ENCODE measurements at regions not wholly inside any gene's neighbourhood (a gene's known extent, or its start where the extent isn't known, plus 50 kb on each side); places are given as distances from the start of the nearest gene placed in this dataset.
"Not testable (repeated sequence)": the region's sequence is repeated elsewhere in the genome, so short reads cannot be mapped to it uniquely, and the experiment has no call there.

GRCh38 chr3:147161833-147162232, 244.5 kb downstream of the ZIC4 start:
- Histone ChIP-seq H3K9me3 (no peaks in the 10 kb centered on the region), H3K4me1 (no peaks in the 10 kb centered on the region), H3K27ac (no peak overlapping the region), H3K27me3 (no peaks in the 10 kb centered on the region), H3K36me3 (no peaks in the 10 kb centered on the region), H3K4me3 (replicated peaks in 1 of 3) (no peak overlapping the region)
- intact Hi-C loops (cut with DNase I): no loop called here
- no peak for DNase-seq
- TF ChIP-seq CTCF (IDR thresholded peaks at IDR 0.05) (no peak), POLR2A (IDR thresholded peaks at IDR 0.05) (no peak)
- 81 to 85% methylated on average over 3 of the region's 3 CpGs for WGBS, 2 donors

- Histone ChIP-seq H3K9me3 (no peaks in the 10 kb centered on the region), H3K36me3 (no peaks in the 10 kb centered on the region), H3K27me3 (no peaks in the 10 kb centered on the region), H3K4me1 (no peaks in the 10 kb centered on the region), H3K27ac (no peak overlapping the region), H3K4me3 (replicated peaks in 1 of 3) (no peak overlapping the region)
- no peak for DNase-seq
- intact Hi-C loops (cut with DNase I): no loop called here
- TF ChIP-seq POLR2A (IDR thresholded peaks at IDR 0.05) (no peak), CTCF (IDR thresholded peaks at IDR 0.05) (no peak)
Measured at GRCh38 chr3:147160984-147161383, 245.4 kb downstream of the ZIC4 start.

GRCh38 chr3:147159141-147159540, 247.2 kb downstream of the ZIC4 start:
- WGBS, 2 donors: 67 to 82% methylated on average over 1 of the region's 1 CpG

GRCh38 chr3:147157631-147158030, 248.7 kb downstream of the ZIC4 start:
- H3K27ac ChIP-seq: no peak overlapping the region
- no peak for DNase-seq
- TF ChIP-seq POLR2A (IDR thresholded peaks at IDR 0.05): no peak
- TF ChIP-seq CTCF (IDR thresholded peaks at IDR 0.05): no peak
- intact Hi-C loops (cut with DNase I): no loop called here
- H3K9me3 ChIP-seq: no peaks in the 10 kb centered on the region
- H3K4me1 ChIP-seq: no peaks in the 10 kb centered on the region
- WGBS, 2 donors: 71 to 75% methylated on average over 3 of the region's 3 CpGs
- no peaks in the 10 kb centered on the region for H3K36me3 ChIP-seq
- no peaks in the 10 kb centered on the region for H3K27me3 ChIP-seq
- no peak overlapping the region for H3K4me3 ChIP-seq (replicated peaks in 1 of 3)

More at GRCh38 chr3:147159141-147159540, 247.2 kb downstream of the ZIC4 start:
- Histone ChIP-seq H3K36me3 (no peaks in the 10 kb centered on the region), H3K4me3 (replicated peaks in 1 of 3) (no peak overlapping the region), H3K27ac (no peak overlapping the region), H3K4me1 (no peaks in the 10 kb centered on the region), H3K27me3 (no peaks in the 10 kb centered on the region), H3K9me3 (no peaks in the 10 kb centered on the region)
- TF ChIP-seq POLR2A (IDR thresholded peaks at IDR 0.05) (no peak), CTCF (IDR thresholded peaks at IDR 0.05) (no peak)
- intact Hi-C loops (cut with DNase I): no loop called here
- no peak for DNase-seq

- intact Hi-C loops (cut with DNase I); H3K9me3 ChIP-seq; H3K4me1 ChIP-seq; H3K27ac ChIP-seq; H3K36me3 ChIP-seq; H3K27me3 ChIP-seq; H3K4me3 ChIP-seq (replicated peaks in 1 of 3); DNase-seq: not testable (repeated sequence)
- 82 to 90% methylated on average over 10 of the region's 10 CpGs for WGBS, 2 donors
Measured at GRCh38 chr3:147154988-147155387, 251.4 kb downstream of the ZIC4 start.

Data from thyroid gland (tissue), 4 donors.